ENCODE measurements at regions not wholly inside any gene's neighbourhood (a gene's known extent, or its start where the extent isn't known, plus 50 kb on each side); places are given as distances from the start of the nearest gene placed in this dataset.

GRCh38 chr5:119945691-119946090 is 316.3 kb downstream of the FAM170A start:
- TF ChIP-seq, protein P1, sequence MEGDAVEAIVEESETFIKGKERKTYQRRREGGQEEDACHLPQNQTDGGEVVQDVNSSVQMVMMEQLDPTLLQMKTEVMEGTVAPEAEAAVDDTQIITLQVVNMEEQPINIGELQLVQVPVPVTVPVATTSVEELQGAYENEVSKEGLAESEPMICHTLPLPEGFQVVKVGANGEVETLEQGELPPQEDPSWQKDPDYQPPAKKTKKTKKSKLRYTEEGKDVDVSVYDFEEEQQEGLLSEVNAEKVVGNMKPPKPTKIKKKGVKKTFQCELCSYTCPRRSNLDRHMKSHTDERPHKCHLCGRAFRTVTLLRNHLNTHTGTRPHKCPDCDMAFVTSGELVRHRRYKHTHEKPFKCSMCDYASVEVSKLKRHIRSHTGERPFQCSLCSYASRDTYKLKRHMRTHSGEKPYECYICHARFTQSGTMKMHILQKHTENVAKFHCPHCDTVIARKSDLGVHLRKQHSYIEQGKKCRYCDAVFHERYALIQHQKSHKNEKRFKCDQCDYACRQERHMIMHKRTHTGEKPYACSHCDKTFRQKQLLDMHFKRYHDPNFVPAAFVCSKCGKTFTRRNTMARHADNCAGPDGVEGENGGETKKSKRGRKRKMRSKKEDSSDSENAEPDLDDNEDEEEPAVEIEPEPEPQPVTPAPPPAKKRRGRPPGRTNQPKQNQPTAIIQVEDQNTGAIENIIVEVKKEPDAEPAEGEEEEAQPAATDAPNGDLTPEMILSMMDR (conservative IDR thresholded peaks at IDR 0.05; ENCODE audit: low read depth, low read length): no peak
- H3K4me3 ChIP-seq (ENCODE audit: low read depth, low read length): no peak overlapping the region
- DNase-seq (ENCODE audit: low read depth): no peak

DNA sequence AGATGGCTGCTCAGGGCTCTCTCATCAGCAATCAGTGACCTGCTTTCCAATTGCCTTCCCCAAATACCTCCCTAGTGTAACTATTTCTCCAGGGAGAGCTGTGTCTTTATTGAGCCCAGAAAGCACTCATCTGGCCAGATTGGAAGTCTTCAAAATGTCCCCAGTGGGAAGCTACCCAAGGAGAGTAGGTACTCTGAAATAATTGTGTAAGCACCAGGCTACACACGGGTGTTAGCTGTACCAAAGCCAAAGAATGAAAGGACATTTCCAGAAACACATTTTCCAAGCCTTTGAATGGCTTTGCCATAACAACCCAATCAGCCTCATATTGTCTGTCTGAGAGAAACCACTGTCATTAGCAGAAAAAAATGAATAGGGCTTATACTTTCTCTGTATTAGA is 318.8 kb downstream of the FAM170A start:
- no peak for DNase-seq (ENCODE audit: low read depth)
- TF ChIP-seq, protein P1 (conservative IDR thresholded peaks at IDR 0.05; ENCODE audit: low read depth, low read length): no peak
- H3K4me3 ChIP-seq (ENCODE audit: low read depth, low read length): no peak overlapping the region

DNA sequence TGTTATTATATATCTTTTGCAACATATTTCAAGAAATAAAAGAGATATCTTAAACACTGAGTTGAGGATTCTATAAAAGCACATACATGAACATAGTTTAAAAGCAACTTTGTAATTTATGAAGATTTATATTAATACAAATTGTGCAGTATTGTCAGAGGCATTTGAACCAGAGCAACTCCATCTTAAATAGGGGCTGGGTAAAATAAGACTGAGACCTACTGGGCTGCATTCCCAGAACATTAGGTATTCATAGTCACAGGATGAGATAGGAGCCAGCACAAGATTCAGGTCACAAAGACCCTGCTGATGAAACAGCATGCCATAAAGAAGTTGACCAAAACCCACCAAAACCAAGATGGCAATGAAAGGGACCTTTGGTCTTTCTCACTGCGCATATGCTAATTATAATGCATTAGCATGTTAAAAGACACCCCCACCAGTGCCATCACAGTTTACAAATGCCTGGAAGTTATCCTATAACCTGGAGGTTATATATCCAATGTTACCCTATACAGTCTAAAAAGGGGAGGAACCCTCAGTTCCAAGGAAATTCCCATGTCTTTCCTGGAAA is 320.2 kb downstream of the FAM170A start:
- no peak for DNase-seq (ENCODE audit: low read depth)
- no peak overlapping the region for H3K4me3 ChIP-seq (ENCODE audit: low read depth, low read length)
- TF ChIP-seq, protein P1 (conservative IDR thresholded peaks at IDR 0.05; ENCODE audit: low read depth, low read length): no peak

DNA sequence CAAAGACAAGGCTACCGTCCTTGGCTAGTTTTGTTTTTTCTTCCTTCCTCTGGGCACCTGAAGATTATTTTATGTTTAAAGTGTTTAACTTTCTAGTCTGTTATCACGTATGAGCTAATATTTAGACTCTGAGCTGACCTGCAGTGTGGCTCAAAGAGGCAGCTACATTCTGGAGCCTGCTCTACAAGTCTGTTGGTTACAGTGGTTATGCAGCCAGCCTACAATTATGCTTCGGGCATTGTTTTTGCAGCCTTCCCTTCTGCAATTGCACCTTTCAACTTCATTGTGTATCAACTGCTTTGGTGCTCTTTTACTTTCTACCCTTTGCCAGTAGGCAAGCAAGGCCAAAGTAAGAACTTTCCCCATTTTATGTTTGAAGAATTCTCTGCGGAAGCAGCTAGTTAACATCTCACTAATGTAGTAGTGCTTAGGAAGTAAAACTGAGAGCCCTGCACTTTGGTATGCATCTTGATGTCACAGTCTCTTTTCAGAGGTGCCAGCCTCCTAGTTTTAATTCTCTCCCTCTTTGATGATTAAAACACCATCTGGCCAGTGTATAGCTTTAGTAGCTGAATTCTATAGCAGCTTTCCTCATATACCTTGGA is 322.1 kb downstream of the FAM170A start:
- no peak for DNase-seq (ENCODE audit: low read depth)
- H3K4me3 ChIP-seq (ENCODE audit: low read depth, low read length): no peak overlapping the region
- TF ChIP-seq, protein P1 (conservative IDR thresholded peaks at IDR 0.05; ENCODE audit: low read depth, low read length): no peak

GRCh38 chr5:119953474-119953873 is 324.1 kb downstream of the FAM170A start:
- TF ChIP-seq, protein P1 (conservative IDR thresholded peaks at IDR 0.05; ENCODE audit: low read depth, low read length): no peak
- H3K4me3 ChIP-seq (ENCODE audit: low read depth, low read length): no peak overlapping the region
- no peak for DNase-seq (ENCODE audit: low read depth)

DNA sequence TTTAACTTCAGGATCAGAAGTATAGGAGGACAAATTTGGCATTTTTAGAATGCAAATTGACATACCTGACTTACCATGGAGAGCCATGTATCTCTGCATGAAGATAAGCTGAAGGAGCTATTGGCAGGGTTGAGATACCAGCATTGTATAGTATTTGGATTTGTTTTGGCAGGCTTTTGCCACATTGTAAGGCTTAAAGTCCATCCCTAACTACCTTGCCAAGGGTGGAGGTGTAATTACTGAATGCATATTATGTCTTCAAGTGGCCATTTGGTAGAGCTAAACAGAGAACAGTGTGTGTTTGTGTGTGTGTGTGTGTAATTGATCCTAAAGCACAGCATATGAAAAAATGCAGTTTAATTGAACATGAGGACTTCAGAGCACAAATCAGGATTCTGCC is 324.7 kb downstream of the FAM170A start:
- no peak for DNase-seq (ENCODE audit: low read depth)
- TF ChIP-seq, protein P1 (conservative IDR thresholded peaks at IDR 0.05; ENCODE audit: low read depth, low read length): no peak
- no peak overlapping the region for H3K4me3 ChIP-seq (ENCODE audit: low read depth, low read length)

DNA sequence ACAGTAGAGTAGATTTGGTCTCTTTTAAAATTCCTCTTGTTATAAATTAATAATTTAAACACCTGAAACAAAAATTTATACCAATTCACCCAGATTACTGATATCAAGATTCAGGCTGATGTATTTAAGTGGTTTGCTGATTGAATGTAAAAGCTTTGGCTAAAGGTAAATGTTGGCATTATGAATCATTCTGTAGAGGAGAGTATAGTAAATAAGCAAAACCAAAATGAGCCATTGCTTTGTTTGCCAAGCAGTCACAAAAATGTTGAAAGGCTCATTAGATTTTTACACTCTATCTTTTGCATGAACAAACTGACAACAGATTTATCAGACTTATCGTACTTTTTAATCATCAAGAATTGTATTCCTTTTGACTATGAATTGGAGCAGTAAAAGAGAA is 332.6 kb downstream of the FAM170A start:
- TF ChIP-seq, protein P1 (conservative IDR thresholded peaks at IDR 0.05; ENCODE audit: low read depth, low read length): no peak
- no peak for DNase-seq (ENCODE audit: low read depth)
- H3K4me3 ChIP-seq (ENCODE audit: low read depth, low read length): no peak overlapping the region
